ENCODE measurements at regions not wholly inside any gene's neighbourhood (a gene's known extent, or its start where the extent isn't known, plus 50 kb on each side); places are given as distances from the start of the nearest gene placed in this dataset.

DNA sequence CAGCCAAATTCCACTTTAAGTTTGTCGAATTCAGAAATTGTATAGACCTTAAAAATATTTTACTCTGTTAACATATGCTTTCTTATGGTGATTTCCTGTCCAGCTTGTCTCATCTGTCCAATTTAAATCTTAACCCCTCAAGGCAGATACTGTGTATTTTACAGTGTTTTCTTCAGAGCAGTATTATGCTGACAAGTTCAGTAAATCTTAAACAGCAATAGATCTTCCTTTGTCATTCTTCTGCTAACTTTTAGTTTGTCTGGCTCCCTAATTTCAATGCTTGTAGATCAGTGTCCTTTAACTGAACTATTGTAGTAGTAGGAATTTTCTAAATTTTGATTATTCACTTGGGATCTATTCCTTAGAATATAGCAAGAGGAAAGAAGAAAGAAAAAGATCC is 52.8 kb upstream of the MEIS1 start:
- FAIRE-seq: no peak

- FAIRE-seq: no peak
These were observed 55.5 kb upstream of the MEIS1 start for GRCh38 chr2:66379473-66379872.

- FAIRE-seq: no peak
These were observed 57.1 kb upstream of the MEIS1 start for GRCh38 chr2:66377832-66378231.

- no peak for FAIRE-seq
These were observed 64.1 kb upstream of the MEIS1 start for GRCh38 chr2:66370824-66371223.

DNA sequence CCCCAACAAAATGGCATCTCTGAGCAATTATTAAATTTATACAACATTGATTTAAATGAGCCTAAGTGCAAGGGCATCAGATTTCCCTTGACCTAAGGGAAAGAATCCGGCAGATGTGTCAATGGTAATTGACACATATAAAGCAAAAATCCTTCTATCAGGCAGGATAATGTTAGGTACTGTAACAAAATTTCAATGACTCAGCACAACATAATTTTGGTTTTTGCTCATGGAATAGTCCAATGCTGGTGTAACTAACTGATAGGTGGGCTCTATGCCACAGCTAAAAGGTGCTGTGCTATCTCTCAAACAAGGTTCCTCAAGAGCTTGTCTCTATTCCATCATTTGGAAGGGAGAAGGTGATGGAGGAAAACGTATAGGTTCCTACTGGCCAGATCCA is 68.3 kb upstream of the MEIS1 start:
- FAIRE-seq: no peak

- no peak for FAIRE-seq
These were observed 70.2 kb upstream of the MEIS1 start for GRCh38 chr2:66364495-66365333.

GRCh38 chr2:66362701-66363100 is 72.2 kb upstream of the MEIS1 start:
- FAIRE-seq: no peak

GRCh38 chr2:66346231-66346664 is 88.7 kb upstream of the MEIS1 start:
- no peak for FAIRE-seq

DNA sequence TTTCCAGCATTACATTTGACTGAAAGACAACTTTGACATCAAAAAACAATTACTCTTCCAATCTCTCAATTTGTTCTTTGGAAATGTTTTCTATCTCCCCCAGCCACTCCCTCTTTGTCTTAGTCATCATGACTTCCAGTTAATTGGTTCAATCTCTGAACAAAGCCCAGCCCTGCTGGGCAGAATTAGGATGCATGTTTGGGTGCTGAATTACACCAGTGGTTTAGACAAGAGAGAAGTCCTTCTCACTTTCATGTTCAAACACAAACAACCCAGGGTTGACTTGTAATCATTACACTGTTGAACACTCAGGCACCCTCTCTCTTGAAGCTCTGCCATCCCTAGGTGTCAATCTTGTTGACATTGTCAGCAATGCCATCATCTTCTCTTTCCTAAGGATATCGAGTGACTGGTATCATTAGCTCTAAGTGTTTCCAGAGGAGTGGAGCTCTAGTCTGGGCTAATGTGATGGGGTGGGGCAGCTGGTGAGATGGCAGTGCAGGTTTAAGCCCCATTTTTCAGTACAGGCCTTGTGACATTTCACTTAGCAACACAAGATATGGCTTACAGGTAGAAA is 90.8 kb upstream of the MEIS1 start:
- FAIRE-seq: no peak

- no peak for FAIRE-seq
These were observed 91.7 kb upstream of the MEIS1 start for GRCh38 chr2:66343259-66343658.

GRCh38 chr2:66340521-66340920 is 94.4 kb upstream of the MEIS1 start:
- FAIRE-seq: no peak

GRCh38 chr2:66334237-66335029 is 100.5 kb upstream of the MEIS1 start:
- no peak for FAIRE-seq

DNA sequence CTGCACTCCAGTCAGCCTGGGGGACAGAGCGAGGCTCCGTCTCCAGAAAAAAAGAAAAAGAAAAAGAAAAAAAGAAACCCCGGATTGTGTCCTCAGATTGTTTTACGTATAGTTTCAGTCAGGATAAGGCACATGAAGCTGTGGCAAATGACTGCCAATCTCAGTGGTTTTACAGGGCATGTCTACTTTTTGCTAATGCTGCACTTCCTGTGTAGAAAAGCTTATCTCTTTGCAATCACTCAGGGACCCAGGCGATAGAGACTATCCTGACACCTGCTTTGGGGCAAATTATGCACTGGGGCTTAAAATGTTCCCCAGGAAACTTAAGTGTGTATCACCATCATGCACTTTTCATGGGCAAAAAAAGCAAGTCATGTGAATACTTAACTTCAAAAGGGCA is 103.7 kb upstream of the MEIS1 start:
- no peak for FAIRE-seq

- FAIRE-seq: no peak
These were observed 105.8 kb upstream of the MEIS1 start for GRCh38 chr2:66329081-66329605.

DNA sequence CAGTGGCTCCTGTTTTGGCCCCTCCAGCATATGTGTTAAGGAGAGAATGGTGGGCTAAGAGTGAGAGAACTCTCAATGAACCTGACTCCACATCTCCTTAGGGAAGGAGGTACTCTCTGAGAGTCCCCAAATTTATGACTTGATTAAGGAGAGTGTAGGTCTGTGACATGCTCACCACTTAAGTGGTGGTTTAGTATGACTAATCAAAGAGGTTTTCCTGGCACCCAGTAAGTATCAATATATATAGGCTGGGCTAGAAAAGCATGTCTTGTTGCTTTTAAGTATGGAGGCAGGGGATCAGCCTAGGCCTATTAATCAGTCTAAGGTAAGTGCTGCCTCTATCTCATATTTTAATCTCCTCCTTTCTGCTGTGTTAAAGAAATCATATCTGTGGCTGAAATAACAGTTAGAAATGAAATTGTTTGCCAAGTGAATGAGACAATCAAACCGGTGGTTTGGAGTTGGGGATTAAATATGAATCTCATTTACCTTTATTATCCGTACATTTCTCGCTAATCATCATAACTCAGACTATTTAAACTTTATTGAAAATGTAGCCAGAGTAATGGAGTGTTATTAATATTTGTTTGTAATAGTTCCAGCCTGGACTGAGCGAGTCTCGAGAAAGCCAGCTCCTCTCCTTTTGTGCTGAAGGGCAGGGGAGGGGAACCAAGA is 107.7 kb upstream of the MEIS1 start:
- FAIRE-seq: no peak

- no peak for FAIRE-seq
These were observed 109.9 kb upstream of the MEIS1 start for GRCh38 chr2:66324909-66325528.

DNA sequence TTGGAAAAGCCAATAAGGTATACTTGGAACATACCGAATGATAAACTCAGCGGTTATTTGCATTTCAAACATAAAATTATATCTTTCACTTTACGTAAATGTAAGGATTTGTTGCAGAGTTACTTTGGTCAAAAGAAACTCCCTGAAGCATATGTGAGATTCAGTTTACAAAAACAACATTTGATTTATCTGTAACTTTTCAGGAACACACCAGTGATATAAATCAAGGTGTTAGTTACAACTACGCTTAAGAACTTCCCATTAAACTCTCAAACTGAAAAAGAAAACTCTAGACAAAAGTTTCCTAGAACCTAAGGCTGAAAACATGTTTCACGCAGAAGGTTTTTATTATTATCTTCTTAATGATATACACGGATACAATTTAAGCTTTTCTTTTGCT is 110.6 kb upstream of the MEIS1 start:
- FAIRE-seq: no peak

- no peak for FAIRE-seq
These were observed 111.5 kb upstream of the MEIS1 start for GRCh38 chr2:66323406-66323805.

DNA sequence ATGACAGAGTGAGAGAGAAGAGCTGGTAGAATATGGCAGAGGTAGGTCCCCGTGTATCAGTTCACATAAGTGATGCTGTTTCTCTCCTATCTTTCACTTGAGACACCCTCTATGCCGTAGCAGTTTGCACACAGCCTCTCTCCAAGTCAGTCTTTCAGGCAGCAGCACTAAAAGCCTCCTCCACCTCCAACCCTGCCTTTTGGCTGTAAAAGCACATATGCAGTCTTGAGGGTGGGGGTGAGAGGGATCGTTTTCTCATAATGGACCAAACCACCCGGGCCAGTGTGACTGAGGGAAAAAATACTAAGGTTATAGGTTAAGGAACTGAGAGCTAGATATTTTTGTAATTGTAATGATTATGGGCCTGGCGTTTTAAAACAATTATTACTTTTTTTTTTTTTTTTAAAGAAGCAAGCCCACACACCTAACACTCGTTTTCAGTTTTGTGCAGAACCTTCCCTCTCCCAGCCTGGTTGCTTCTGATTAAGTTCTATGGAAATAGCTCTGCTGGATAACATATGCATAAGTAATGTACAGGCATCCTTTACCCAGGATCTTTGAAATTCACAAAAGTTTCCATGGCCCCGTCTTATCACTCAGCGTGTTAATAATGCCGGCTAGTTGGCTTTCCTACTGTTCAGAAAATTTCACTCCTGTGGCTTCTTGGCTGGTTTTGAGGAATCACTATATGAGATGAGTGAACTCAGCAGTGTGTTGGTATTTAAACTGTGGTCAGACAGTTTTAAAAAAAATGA is 112.2 kb upstream of the MEIS1 start:
- no peak for FAIRE-seq

GRCh38 chr2:66318009-66318561 is 116.8 kb upstream of the MEIS1 start:
- FAIRE-seq: no peak

DNA sequence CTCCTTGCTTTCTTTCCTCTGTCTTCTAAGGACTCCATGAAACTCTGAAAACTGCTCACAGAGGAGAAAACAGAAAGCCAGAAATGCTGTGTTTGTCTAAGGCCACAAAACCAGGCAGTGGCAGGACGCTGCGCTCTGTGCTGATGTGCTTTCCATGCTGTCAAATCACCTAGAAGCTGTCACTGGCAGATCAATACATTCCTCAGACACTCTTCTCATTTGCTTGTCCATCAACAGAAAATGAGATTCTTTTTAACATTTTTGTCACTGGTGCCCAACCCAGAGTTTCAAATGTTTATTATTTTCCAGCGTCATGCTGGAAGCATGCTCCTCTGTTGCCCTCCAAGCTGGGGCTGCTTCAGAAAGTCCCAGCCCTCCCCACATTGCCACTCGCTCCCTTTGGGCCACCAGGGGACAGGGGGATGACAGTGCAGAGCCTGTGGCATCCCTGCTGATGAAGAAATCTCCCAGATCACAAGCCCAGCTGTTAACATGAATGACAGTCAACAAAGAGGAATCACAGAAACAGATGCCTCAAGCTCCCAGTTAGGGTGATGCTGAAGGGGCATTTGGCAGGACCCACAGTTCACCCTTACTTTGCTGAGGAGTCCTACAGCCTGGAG is 117.5 kb upstream of the MEIS1 start:
- FAIRE-seq: no peak
